Stimulated activated naive CD8-positive, alpha-beta T cell treated with anti-CD3 and anti-CD28 coated beads, Interleukin-15, Interleukin-2, amounts not matched to agents 100 U/mL and 50 U/mL, for 24 hours (primary cell): ENCODE measurements at regions not wholly inside any gene's neighbourhood (a gene's known extent, or its start where the extent isn't known, plus 50 kb on each side); places are given as distances from the start of the nearest gene placed in this dataset.
A peak's percentile ranks its signal among the peaks of the same experiment; 100 is the strongest.

Source experiments
- ATAC-seq: fragments of 150-1000 bp; cut with Tn5 transposase; one replicate; pipeline ENCODE4 v1.10.0; 2021
- DNase-seq: peaks from one replicate; pipeline ENCODE4 v3.0.0; 2021

DNA sequence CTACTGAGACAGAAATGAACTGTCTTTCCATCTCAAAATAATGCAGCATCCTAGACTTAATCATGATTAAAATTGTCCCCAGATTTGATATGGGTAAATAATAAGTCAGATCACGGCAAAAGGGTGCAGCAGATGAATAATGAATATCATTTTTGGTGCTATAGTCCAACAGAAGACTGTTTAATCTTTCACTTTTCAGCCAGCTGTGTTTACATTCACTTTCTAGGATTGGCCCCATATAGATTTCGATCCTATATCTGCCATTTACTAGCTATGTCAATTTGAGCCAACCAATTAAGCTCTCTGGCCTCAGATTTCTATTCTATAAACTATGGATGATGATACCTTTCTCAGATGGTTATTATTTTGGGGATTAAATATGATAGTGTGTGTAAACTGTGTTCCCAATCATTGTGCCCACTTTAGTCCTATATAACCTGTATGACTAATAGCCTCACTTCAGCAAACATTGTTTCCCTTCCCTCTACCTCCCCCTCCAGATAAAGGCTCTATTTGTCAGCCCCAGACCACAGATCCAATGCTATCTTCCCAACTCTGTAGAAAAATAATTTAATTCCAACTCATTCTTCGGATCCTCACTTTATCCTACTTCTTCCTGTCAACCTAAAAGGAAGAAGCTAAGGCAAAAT is 53.6 kb upstream of the NT5E start:
- ATAC-seq (no peak), DNase-seq (no peak)

DNA sequence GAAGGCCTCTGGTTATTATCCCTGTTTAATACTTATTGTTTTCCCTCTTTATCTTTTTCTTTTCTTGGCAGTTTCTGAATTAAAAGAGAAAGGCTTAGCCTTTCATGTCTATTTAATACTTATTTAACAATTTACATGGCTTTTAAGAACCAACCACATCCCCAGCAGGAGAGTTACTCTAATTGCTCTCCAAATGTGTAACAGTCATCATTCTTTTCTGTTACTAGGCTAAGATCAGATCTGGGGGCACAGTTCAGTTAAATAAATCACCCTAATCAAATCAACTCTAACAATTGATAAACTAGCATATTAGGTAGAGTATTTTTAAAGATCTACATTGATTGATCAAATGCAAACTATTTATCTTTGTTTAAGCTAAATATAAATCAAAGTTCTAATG is 54.1 kb upstream of the NT5E start:
- no peak for DNase-seq
- ATAC-seq = no peak

DNA sequence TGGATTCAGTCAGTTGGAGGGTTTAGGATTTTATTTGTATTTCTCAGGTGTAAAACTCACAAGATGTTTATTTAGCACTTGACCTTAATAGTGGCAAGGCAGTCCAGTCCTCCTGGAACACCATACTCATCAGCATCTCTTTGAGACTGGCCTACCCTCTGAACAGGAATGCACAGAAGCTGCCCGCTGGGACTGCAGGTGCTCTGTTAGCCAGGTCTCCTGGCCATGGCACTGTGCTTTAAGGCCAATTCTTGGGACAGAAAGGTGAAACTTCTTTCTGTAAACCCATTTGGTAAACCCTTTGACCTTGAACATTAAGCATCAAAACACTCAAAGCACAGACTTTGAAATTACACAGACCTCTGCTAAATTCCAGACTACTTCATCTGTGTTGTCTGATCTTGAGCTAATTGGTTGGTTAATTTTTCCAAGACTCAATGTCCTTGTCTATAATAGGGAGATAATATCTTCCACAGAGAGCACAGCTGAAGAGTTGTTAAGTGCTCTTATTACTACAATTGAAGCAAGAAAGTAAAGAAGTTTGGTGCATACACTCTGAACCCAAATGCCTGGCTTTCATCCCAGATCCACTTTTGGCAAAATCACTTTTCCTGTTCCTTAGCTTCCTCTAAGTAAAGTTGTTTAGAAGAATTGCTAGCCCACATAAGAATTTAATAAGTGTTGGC is 54.9 kb upstream of the NT5E start:
- no peak for DNase-seq

DNA sequence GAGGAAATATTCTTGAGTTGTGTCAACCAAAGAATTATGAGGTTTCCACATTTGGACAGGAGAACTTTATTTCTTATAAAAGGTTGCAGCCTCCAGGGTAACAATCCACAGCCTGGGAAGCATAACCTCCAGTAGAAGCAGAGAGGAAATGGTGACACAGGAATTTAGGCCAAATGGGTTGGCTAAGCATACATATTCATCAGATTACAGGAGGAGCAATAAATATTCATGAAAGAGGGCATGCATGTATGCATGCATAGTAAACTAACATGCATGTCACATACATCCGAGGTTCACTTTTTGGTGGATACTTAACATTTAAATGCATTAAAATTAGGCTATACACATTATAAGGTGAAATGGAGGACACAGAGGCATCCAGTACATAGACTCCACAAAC is 55.7 kb upstream of the NT5E start:
- DNase-seq (no peak), ATAC-seq (no peak)

More for the DNA sequence above, 54.9 kb upstream of the NT5E start:
- ATAC-seq = no peak

DNA sequence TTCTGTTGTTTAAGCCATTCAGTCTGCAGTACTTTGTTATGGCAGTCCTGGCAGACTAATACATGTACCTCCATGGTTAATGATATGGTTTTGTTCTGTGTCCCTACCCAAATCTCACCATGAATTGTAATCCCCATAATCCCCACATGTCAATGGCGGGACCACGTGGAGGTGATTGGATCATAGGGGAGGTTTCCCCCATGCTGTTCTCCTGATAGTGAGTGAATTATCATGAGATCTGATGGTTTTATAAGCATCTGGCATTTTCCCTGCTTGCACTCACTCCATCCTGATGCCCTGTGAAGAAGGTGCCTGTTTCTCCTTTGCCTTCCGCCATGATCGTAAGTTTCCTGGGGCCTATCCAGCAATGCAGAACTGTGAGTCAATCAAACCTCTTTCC is 57.5 kb upstream of the NT5E start:
- DNase-seq (no peak), ATAC-seq (no peak)

DNA sequence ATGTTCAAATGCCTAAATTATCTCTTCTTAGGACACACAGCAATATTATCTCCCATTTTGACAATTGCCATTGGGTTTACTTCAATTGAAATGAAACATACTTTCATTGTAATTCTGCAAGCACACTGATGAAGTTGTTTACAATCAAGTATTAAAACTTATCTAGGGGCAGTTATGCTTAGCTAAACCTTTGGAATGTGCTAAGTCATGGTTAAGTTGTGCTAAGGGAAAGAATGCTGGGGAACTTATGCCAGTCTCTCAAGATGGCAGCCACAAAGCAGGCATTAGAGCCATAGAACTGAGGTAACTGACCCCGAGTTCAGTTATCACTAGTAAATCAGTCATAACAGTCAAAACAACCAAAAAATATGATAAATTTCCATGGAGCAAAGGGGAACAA is 59.1 kb upstream of the NT5E start:
- ATAC-seq (no peak), DNase-seq (no peak)

DNA sequence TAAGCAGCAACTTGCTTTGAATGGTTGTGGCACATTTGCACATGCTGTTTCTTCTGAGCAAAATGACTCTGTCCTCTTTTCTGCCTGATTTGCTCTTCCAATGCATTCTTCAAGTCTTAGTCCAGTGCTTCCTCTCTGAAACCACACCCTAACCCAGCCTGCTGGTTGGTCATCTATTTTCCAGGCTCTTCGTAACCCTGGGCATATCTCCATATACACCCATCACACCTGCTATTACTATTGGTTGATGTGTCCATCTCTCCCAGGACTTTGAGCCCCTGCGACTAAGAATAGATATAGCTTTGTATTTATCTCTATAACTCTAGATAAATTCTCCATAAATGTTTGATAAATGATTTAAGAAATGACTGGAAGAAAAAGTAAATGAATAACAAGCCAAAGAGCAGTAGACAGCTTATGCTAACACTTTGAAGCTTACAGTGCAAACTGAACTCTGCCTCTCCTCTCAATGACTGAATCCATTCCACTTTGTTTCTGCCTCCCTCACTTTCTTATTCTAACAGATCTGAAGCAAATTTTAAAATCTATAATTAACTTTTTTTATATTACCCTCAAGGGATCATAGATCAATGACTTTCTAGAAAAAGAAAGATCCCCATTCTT is 59.7 kb upstream of the NT5E start:
- ATAC-seq = no peak
- DNase-seq = no peak

DNA sequence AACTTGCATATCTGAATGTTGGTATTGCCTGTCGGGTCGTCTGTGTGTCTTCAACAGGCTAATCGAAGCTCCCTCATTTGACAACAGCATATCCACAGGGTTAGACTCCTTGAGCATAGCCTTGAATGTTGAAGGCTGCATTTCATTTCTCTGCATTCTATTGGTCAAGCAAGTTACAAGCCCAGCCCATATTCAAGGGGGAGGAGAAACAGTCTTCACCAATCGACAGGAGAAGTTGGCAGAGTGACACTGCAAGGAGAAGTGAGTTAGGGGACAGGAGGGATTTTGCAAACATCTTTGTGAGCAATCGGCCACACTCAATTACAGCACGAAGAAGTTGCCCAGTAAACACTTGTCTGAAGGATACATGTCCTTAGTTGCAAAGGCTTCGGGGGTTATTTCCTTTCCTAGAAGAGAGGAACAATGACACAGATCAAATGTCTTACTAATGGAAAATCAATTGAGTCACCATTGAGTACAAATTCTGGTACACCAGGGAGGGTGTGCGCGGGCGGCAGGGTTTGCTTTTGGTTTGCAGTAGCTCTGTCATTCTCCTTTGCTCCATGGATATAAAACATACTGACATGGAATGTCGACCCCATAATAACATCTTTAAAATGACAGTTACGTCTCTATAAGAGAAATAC is 60.6 kb upstream of the NT5E start:
- ATAC-seq = peak; percentile 87
- peak; percentile 54 for DNase-seq

DNA sequence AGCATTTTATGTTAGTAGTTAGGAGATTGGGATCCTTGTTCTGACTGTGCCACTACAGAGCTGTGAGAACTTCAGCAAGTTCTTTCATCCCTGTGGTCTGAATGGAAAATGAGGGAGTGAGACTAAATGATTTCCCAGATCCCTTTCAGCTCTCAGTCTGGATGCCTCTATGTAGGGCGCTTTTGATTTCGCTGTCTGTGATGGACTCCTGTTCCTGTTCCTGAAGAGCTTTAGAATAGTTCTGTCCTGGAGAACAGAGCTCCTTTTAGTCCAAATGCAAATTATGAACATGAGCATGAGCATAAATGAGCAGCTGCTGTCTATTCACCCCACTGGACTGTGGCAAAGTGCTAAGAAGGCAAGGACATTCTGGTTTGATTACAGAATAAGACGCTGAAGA is 61.4 kb upstream of the NT5E start:
- no peak for ATAC-seq
- no peak for DNase-seq

DNA sequence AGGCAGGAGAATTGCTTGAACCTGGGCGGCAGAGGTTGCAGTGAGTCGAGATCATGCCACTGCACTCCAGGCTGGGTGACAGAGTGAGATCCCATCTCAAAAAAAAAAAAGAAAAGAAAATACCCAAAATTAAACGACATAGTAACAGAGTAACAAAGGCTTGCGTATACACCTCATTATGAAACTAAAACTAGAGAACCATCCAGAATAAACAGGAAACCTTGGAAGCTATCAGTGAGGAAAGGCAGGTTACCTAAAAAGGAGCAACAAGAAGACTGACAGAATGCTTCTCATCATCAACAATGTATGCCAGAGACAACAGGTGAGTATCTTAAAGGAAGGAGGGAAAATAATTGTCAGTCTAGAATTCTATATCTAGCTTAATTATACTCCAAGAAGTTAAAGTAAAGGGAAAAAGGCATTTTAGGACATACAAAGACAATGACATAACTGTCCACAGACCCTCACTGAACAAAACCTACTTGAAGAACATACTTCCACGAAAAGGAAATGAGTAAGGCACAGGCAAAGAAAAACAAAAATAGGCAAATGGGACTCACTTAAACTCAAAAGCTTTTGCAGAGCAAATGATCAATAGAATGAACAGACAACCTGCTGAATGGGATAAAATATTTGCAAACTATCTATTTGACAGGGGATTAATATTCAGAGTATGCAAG is 64.1 kb upstream of the NT5E start:
- no peak for ATAC-seq
- no peak for DNase-seq

DNA sequence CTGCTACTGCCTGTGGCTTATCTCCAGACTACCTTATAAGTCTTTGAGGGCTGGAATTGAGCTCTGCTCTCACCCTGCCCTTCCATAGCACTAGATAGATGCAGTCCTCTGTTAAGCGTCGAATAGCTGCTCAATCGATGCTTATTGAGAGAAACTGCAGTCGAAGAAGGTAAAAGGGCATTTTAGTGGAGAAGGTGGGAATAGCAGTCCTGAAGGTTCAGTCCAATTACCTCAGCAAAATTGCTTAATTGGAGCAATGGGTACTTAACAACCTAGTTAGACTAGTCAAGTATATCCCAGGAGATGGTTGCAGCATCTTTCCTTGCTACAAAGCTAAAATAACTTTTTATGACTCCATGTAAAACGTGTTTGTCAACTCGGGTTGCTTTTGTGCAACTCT is 66.8 kb upstream of the NT5E start:
- no peak for DNase-seq
- ATAC-seq = no peak

DNA sequence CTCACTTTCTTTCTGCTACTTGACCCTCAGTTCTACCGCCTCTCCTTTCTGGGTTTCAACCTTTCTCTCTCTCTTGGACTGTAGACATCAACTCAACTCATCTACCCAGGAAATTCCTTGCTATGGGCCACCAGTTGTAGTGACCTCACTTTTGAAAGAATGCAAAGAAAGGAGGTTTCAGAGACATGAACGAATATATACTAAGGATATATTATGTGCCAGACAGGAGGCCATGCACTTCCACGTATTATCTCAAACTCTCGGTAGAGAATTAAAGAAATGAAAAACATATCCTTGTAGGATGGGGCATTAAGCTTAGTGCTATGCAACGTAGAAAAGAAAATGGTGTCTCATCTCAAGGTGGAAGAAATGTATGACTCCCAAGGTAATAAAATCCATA is 67.3 kb upstream of the NT5E start:
- DNase-seq (no peak), ATAC-seq (no peak)

DNA sequence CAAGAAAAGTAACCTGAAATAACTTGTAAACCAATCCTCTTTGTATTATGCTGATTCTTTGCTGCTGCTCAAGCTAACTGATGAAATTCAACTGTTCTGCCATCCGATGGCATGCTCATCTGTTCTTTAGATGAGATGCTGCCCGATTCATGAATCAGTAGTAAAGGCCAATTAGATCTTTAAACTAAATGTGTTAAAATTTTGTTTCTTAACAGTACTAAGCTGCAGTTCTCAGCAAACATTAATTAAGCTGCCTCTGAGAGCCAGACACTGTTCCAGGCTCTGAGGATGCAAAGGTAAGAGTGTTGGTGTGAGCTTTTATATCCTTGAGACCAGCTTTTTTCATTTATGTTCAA is 77.0 kb upstream of the NT5E start:
- DNase-seq = no peak
- ATAC-seq = no peak

DNA sequence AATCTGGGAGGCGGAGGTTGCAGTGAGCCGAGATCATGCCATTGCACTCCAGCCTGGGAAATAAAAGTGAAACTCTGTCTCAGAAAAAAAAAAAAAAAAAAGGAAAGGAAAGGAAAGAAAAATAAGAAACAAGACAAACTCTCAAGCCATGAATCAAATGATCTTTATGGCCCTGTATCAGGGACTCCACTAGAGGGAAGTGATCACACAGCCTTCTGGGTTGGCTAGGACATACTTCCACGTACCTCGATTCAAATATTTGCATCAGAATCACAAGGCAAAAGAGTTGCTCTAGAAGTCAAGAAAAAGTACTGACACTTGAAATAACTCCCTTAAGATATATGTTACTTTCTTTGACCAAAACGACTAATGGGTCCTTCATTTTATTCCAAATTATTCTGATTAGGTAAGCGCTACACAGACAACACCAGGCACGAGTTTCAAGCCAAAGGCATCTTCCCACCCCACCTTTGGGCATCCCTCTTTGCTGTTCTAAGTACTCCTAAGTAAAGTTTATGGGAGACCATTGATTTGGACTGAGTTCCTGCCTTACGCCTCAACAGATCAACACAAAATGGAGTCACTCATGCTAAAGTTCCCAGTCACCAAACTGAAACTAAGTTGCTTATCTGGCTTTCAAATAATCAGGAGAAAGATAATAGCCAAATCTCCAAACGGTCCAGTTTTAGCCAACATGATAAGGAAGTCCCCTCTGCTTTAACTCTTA is 77.5 kb upstream of the NT5E start:
- DNase-seq = no peak
- ATAC-seq = peak; percentile 40

DNA sequence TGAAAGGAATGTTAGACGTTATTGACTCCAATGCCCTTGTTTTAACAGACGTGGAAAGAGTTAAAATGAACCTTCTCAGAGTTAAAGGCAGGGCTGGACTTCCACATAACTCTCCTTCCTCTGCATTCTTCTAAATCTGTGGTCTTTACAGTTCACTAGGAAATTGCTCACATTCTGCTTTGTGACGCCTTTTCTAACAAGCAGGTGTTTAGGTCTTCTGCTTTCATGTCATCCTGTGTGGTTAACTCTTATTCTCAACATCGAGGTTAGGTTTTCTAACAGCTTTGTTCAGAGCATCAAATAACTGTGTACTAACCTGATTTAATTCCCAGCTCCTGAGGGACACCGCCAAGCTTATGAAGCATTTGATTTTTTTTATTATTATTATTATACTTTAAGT is 81.3 kb upstream of the NT5E start:
- no peak for DNase-seq
- ATAC-seq = no peak

DNA sequence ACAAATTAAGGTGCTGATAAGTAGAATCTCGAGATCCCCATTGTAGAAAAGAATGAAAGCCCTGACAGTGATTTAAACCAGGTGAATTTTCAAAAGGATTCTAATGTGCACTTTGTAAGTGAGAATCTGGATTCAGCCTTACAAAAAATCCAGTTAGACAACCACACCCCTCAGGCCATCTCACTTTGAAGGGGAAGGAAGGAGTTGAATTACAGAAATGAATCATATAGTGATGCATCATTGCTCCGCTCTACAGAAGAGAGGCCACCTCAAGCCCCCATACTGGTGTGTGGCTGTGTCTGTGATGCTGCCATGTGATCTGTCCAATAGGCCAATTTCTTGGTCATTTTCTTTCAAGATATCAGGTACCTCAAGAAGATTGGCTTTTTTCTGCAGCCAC is 85.5 kb upstream of the NT5E start:
- ATAC-seq = peak; percentile 89
- DNase-seq = peak; percentile 22

DNA sequence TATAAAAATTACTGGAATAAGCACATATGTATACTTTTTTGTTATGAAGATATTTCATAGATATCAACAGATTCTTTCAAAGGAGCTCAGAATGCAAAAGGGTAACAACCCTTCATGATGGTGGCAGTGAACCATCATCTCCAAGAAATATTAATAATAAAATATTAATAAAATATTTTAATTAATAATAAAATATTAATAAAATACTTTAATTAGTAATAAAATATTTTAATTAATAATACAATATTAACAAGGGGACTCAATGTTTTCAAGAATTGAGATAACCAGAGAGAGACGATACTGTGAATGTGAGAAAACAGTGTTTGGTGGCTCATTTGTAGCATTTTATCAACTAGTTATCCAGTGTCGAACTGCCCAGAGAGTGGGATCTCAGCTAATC is 86.0 kb upstream of the NT5E start:
- ATAC-seq (no peak), DNase-seq (no peak)

DNA sequence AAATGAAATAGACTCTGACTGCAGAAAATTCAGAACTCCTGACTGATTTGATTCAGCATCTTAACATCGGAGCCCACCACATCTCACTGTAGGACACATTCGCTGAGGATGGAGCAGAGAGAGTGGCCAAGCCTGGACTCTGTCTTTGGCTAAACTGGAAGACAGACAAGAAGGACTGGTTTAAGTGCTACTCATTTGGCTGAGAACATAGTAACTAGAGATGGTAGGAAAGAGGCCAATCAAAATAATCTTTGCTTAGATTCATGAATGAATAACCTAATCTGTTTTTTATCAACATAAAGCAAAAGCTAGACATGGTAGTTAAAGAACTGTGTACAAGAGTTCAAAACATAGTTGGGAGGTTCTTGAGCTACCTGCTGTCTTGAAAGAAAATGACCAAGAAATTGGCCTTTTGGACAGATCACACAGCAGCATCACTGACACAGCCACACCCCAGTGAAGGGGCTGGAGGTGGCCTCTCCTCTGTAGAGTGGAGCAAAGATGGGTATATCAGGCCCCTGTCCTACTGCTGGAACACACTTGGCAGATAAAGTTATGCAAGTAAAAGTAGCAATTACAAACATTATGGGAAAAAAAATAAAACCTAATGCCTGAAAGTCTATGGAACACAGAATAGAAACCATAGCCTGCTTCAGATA is 87.1 kb upstream of the NT5E start:
- ATAC-seq (no peak), DNase-seq (no peak)

DNA sequence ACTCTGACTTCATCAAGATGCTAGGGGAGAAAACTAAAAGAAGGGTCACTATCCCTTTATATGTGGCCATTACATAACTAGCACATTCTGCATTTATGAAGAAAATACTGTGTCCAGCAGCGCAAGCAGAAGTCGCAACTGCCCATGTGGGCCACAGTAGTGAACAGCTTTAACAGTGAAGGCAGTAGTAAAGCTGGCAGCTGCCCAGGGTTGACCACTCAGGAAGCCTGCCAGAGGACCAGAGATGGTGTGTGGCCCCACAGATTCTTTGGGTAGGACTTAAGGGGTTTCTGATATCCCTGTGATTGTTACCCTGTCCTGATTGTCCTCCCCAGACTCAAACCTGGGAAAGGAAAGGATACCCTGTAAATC is 88.3 kb upstream of the NT5E start:
- DNase-seq (no peak), ATAC-seq (no peak)

DNA sequence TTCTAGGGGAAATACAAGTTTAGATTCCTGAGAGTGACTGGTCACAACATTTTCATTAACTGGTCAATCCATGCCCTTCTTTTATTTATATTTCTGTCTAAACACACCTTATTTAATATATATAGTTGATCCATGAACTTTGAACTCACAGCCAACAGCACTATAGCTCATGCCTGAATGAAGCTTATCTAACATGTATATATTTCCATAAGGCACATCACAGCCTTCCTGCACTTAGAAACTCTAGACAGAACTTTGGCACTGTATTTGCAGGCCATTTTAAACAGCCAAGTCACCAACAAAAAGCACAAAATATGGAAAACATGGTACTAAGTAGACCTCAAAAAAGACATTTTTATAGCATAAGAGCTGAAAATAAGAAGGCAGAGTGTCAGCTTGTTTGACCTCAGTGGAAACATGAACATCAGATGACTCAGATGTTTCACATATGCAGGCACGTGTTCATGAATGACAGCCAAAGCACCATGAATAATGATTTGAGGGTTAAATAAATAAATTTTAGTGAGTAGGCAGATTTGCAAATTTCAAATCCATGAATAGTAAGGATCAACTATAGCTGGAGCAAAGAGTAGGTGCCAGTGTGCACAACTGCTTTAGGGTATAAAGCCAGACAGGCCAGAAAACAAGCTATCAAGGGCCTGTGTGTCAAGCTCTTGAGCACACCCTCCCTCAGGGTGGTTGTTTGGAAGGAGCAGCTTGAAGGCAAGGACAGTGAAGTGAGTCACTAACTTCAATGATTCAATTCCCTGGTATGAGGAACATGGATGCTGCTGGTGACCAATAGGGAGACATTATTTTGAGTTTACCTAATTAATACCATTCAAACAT is 88.9 kb upstream of the NT5E start:
- DNase-seq (no peak), ATAC-seq (peak; percentile 72)

DNA sequence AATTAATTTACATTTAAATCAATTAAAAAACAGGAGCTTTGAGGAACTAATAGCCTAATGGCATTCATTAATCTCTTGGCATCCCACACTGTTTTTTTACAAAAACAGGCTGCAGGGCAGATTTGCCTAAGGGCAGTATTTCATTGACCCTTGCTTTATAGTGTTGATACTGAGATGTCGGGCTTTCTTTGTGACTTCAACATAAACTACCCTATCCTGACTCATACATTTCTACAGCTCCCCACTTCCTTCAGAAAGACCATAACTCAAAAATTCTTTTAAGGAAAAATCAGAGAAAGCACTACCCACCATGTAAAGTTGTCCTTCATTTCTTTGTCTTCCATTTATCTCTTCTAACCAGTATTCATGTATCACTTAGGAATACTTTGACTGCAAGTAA is 92.2 kb upstream of the NT5E start:
- no peak for DNase-seq

More for the DNA sequence above, 92.2 kb upstream of the NT5E start:
- no peak for ATAC-seq
